ENCODE measurements at regions not wholly inside any gene's neighbourhood (a gene's known extent, or its start where the extent isn't known, plus 50 kb on each side); places are given as distances from the start of the nearest gene placed in this dataset.

DNA sequence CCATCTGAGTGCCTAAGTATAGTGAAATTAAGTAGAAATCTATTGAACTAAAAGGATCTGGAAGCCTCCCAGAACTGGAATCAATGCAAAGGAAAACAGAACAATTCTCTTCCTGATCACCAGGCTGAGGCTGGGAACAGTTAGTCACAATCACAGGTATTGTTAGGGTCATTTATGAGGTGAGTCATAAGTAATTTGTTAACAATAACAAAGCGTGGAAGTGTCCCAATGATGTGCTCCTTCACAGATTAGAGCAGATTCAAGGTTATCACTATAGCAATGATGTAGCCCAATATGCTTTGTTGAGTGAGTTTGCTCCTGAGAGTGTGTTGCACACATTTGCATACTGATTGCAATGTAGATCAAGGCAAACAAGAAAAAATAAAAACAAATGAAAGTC is 228.1 kb downstream of the ZNF674 start (continued):
- TF ChIP-seq ESRRA (IDR thresholded peaks at IDR 0.05; ENCODE audit: borderline replicate concordance, low read depth): no peak
- no peak for TF ChIP-seq XRCC3 (IDR thresholded peaks at IDR 0.05)
- no peak for TF ChIP-seq FUS (optimal IDR thresholded peaks at IDR 0.05; ENCODE audit: low read depth, low read length)
- no peak for TF ChIP-seq GTF3C2 (IDR thresholded peaks at IDR 0.05; ENCODE audit: borderline replicate concordance, extremely low read depth, insufficient read length)

DNA sequence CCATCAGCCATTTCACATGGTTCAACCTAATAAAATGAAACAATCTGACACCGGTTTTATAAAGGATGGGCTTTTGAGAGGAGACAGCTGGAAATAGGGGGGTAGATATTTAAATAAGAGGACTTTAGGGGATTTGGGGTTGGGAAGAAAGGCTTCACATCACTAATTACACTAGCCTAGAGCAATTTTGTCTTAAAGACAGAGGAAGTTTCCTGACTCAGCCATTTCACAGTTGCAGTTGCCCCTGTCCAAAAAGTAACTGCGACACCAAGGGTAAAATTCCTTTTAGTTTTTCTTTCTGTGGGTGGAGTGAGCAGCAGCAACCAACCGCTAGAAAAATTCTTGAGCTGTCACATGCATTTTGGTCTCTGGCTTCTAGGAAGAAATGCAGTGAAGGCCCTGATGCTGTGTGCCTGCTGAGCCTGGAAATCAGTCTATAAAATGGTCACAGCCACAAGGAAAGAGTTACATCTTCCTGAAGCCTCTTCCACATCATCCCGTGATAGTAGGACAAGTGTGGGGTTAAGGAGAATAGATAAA is 233.6 kb downstream of the ZNF674 start:
- no peak for FAIRE-seq
- no peak for ATAC-seq
- in situ Hi-C loops (cut with MboI) (no loop called here), intact Hi-C loops (cut with micrococcal nuclease) (no loop called here)
- no peak overlapping the region for H3K27ac ChIP-seq (ENCODE audit: extremely low read depth, low read depth, low read length)
- H3K27me3 ChIP-seq (ENCODE audit: control insufficient read depth in 2 of 2, insufficient read depth in 2 of 2, low read length in 2 of 2): no peaks in the 10 kb centered on the region; a peak in 1 of 5 replicates
- 0% methylated on average over 3 of the region's 4 CpGs for WGBS (ENCODE audit: insufficient coverage, low coverage, missing lambda C conversion rate)
- DNase-seq (ENCODE audit: extremely low read depth in 1 of 4, low spot score in 3 of 4): no peak
- H3K36me3 ChIP-seq (ENCODE audit: control insufficient read depth, insufficient read depth, low read length): no peaks in the 10 kb centered on the region
- H3K4me3 ChIP-seq: no peak overlapping the region
- ChIA-PET CTCF (ENCODE audit: low intra/inter-chr PET ratio) (no interaction called here), POLR2A (no interaction called here)
- no peak overlapping the region for H2AFZ ChIP-seq (ENCODE audit: low read depth, low read length)
- H3K9me1 ChIP-seq (ENCODE audit: control insufficient read depth, insufficient read depth, low read length): no peaks in the 10 kb centered on the region
- no peaks in the 10 kb centered on the region for H3K4me1 ChIP-seq (replicated peaks in 1 of 2; ENCODE audit: control insufficient read depth in 2 of 2, insufficient read depth in 2 of 2, low read length in 2 of 2)
- no TSS peak for BruUV-seq (replicated peaks)
- no peak overlapping the region for H3K4me2 ChIP-seq (ENCODE audit: insufficient read depth, low read length)
- H3K9ac ChIP-seq (ENCODE audit: insufficient read depth in 1 of 2, low read depth in 2 of 2, low read length in 2 of 2): no peak overlapping the region
- no peaks in the 10 kb centered on the region for H4K20me1 ChIP-seq (replicated peaks; ENCODE audit: control insufficient read depth, insufficient read depth, low read length)
- no peaks in the 10 kb centered on the region for H3K79me2 ChIP-seq (ENCODE audit: control insufficient read depth, insufficient read depth, low read length)
- H3K9me3 ChIP-seq (replicated peaks; ENCODE audit: control insufficient read depth, insufficient read depth, low read depth, low read length): no peaks in the 10 kb centered on the region
- TF ChIP-seq ZNF124 (CRISPR knock-in tag; IDR thresholded peaks at IDR 0.05) (no peak), NFE2 (IDR thresholded peaks at IDR 0.05; ENCODE audit: low read depth) (no peak), ZNF609 (CRISPR knock-in tag; IDR thresholded peaks at IDR 0.05; ENCODE audit: borderline replicate concordance) (no peak), ZNF76 (CRISPR knock-in tag; IDR thresholded peaks at IDR 0.05; ENCODE audit: borderline replicate concordance) (no peak), CBX1 (IDR thresholded peaks at IDR 0.05; ENCODE audit: low read depth) (no peak), PTBP1 (IDR thresholded peaks at IDR 0.05; ENCODE audit: low read depth, low read length) (no peak), CC2D1A (IDR thresholded peaks at IDR 0.05) (no peak), POLR3G (IDR thresholded peaks at IDR 0.05; ENCODE audit: extremely low read depth, insufficient read length, insufficient replicate concordance) (no peak)
- TF ChIP-seq, protein P1, sequence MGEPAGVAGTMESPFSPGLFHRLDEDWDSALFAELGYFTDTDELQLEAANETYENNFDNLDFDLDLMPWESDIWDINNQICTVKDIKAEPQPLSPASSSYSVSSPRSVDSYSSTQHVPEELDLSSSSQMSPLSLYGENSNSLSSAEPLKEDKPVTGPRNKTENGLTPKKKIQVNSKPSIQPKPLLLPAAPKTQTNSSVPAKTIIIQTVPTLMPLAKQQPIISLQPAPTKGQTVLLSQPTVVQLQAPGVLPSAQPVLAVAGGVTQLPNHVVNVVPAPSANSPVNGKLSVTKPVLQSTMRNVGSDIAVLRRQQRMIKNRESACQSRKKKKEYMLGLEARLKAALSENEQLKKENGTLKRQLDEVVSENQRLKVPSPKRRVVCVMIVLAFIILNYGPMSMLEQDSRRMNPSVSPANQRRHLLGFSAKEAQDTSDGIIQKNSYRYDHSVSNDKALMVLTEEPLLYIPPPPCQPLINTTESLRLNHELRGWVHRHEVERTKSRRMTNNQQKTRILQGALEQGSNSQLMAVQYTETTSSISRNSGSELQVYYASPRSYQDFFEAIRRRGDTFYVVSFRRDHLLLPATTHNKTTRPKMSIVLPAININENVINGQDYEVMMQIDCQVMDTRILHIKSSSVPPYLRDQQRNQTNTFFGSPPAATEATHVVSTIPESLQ (CRISPR knock-in tag; IDR thresholded peaks at IDR 0.05): no peak
